D341Med (cell line): ENCODE measurements at regions not wholly inside any gene's neighbourhood (a gene's known extent, or its start where the extent isn't known, plus 50 kb on each side); places are given as distances from the start of the nearest gene placed in this dataset.
"Not testable (repeated sequence)": the region's sequence is repeated elsewhere in the genome, so short reads cannot be mapped to it uniquely, and the experiment has no call there.

ENCODE experiments used
- DNase-seq: peaks from one replicate; pipeline ENCODE4 v3.0.0; 2012; ENCODE audit warnings: low spot score

DNA sequence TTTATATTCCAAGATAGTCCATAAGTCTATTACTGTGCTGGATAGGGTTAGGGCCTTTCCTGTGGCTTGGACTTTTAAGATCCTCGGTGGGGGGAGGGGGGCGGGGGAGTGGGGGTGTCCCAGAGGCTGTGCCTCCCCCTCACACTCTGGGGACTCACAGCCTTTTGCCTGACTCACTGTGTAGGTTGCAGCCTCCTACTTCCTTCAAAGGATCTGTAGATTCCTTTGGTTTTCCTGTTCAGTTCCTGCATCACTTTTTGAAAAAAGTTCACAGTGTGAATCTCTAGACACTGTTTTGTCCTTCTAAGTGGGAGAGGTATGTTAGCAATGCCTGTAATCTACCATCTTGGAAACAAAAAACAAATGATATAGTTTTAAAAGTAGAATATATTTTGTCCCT lies 999.9 kb downstream of the GLUD2 start:
- DNase-seq: no peak

GRCh38 chrX:122055460-122055859 lies 1008.0 kb downstream of the GLUD2 start:
- DNase-seq: no peak

GRCh38 chrX:122055979-122056715 lies 1008.7 kb downstream of the GLUD2 start:
- DNase-seq: no peak

GRCh38 chrX:122076241-122076640 lies 1028.8 kb downstream of the GLUD2 start:
- DNase-seq: no peak

- DNase-seq: no peak
These were observed 1030.7 kb downstream of the GLUD2 start for GRCh38 chrX:122078079-122078478.

GRCh38 chrX:122087341-122087740 lies 1039.9 kb downstream of the GLUD2 start:
- no peak for DNase-seq

DNA sequence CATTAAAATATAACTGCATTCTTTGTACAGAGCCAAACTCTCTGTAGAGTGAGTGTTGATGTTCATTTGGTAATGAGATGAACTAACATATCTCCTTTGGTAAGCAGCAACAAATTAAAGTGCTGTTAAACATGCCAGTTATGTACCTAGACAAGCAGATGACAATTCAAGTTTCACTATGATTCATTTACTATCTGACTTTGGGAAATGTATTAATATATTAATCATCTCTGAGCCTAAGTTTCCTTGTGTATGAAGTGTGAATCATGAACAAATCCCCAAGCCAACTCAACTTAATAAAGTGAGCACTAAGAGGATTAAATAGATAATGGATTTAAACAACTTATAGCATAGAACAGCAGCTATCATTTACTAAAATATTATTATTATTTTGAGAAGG lies 1044.2 kb downstream of the GLUD2 start:
- DNase-seq: no peak

GRCh38 chrX:122092360-122092759 lies 1045.0 kb downstream of the GLUD2 start:
- DNase-seq: no peak

- no peak for DNase-seq
These were observed 1045.6 kb downstream of the GLUD2 start for GRCh38 chrX:122092978-122093377.

DNA sequence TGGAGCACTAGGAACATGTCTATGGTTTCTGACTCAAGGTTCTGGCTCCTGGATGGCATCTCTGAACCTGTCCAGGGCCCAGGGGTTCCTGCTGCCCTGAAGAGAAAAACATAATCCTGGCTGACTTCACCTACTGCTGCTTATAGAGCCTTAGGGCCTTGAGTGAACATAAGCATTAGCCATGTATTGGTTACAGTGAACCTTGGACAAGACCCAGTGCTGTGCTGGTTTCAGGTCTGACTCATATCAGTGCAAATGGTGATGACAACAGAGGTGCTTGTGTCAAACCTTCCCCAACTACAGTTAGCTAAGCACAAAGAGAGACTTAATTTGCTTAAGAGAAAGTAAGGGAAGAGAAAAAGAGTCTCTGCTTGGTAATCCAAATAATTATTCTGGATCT lies 1047.2 kb downstream of the GLUD2 start:
- no peak for DNase-seq

- no peak for DNase-seq
These were observed 1066.0 kb downstream of the GLUD2 start for GRCh38 chrX:122113376-122113775.

GRCh38 chrX:122113896-122114295 lies 1066.5 kb downstream of the GLUD2 start:
- no peak for DNase-seq

DNA sequence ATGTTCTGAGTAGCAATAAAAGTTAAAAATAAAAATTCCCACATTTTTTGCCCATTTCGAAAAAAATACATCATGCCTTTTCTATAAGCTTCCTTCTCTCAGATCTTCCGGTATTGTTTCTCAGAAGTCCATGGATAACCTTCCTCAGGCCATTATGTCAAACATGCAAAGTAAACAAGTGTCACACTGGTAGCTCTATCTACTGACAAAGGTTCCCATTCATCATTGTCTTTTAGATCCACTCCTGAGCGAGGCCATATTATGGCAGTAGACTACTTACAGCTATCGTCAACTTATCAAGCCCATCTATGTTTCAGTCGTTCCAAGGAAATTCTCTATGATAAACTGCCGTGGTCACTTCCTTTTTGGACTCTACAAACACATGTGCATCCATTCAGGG lies 1068.2 kb downstream of the GLUD2 start:
- no peak for DNase-seq

- DNase-seq: no peak
These were observed 1064.7 kb upstream of the GRIA3 start for GRCh38 chrX:122119361-122119760.

DNA sequence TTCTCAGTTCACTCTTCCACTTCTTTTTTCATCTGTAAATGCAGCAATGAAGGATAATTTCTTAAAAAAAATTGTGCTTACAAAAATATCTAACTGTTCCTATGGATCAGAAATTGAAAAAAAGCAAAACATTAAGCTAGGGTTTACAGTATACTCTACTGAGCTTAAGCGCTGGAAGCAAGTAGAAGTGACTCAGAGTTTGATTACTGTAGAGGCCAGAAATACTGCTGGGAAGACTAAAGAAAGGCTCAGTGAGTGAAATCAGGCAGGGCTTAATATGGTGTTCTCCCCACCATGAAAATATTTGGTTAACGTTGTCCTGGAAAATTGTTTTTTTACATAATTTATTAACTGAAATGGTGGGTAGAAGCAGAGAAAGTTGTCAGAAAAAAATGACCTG lies 1061.8 kb upstream of the GRIA3 start:
- no peak for DNase-seq

DNA sequence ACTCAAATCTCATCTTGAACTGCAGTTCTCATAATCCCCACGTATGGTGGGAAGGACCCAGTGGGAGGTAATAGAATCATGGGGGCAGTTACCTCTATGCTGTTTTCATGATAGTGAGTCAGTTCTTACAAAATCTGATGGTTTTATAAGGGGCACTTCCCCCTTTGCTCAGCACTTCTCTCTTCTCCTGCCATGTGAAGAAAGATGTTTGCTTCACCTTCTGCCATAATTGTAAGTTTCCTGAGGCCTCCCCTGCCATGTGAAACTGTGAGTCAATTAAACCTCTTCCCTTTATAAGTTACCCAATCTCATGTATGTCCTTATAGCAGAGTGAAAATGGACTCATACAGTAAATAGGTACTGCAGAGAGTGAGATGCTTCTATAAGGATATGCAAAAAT lies 1050.6 kb upstream of the GRIA3 start:
- no peak for DNase-seq

- no peak for DNase-seq
These were observed 1049.8 kb upstream of the GRIA3 start for GRCh38 chrX:122134291-122134690.

DNA sequence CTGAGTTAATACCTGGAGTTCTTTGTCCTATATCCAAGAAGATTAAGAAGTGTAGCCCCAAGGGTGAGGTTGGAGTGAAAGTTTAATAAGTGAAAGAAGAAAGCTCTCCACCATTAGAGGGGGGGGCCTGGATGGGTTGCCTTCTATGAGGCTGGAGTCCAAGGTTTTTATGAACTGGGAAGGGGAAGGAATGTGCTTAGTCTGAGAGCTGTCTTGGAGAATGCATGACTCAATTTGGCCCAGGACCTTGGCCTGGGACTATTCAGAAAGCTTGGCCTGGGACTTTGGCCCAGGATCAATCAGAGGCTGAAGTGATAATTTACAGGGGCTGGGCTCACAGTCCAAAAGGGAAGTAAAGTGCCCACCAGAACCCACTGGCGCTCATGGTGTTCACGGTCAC lies 1049.0 kb upstream of the GRIA3 start:
- no peak for DNase-seq

DNA sequence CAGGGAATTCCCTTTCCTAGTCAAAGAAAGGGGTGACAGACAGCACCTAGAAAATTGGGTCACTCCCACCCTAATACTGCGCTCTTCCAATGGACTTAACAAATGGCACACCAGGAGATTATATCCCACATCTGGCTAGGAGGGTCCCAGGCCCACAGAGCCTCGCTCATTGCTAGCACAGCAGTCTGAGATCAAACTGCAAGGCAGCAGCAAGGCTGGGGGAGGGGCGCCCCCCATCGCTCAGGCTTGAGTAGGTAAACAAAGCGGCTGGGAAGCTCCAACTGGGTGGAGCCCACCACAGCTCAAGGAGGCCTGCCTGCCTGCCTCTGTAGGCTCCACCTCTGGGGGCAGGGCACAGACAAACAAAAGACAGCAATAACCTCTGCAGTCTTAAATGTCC lies 1043.9 kb upstream of the GRIA3 start:
- DNase-seq: not testable (repeated sequence)

DNA sequence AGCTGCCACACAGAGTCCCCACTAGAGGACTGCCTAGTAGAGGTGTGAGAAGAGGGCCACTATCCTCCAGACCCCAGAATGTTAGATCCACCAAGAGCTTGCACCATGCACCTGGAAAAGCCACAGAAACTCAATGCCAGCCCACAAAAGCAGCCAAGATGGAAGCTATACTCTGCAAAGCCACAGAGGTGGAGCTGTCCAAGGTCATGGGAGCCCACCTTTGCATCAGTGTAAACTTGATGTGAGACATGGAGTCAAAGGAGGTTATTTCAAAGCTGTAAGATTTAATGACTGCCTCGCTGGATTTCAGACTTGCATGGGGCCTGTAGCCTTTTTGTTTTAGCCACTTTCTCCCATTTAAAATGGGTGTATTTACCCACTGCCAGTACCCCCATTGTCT lies 1030.1 kb upstream of the GRIA3 start:
- DNase-seq: no peak

- DNase-seq: no peak
These were observed 1015.8 kb upstream of the GRIA3 start for GRCh38 chrX:122168241-122168640.

DNA sequence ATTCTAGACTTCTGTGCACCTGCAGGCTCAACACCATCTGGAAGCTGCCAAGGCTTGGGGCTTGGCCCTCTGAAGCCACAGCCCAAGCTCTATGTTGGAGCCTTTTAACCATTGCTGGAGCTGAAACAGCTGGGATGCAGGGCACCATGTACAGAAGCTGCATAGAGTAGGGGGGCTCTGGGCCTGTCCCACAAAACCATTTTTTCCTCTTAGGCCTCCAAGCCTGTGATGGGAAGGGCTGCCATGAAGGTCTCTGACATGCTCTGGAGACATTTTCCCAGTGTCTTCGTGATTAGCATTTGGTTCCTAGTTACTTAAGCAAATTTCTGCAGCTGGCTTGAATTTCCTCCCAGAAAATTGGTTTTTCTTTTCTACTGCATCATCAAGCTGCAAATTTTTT lies 999.3 kb upstream of the GRIA3 start:
- DNase-seq: no peak

- no peak for DNase-seq
These were observed 996.9 kb upstream of the GRIA3 start for GRCh38 chrX:122187069-122187713.

DNA sequence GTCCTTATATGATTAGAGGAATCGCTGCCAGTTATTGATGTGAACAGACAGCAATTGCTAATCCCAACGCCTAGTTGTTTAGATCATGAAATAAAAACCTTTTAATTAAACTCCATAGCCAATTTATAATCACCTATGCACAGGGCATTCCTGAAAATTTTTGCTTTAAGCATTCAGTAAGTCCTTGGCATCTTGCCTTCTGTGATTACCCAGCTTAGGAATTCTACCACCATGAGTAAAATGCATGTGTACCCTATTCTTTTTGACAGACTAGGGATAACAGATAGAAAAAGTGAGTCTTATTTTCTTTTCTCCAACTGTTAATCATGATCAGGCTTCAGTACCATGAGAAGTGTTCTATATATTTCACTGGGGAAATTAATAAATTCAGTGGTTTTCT lies 995.3 kb upstream of the GRIA3 start:
- no peak for DNase-seq
